HL-60 (cell line): ENCODE measurements at regions not wholly inside any gene's neighbourhood (a gene's known extent, or its start where the extent isn't known, plus 50 kb on each side); places are given as distances from the start of the nearest gene placed in this dataset.
"Not testable (repeated sequence)": the region's sequence is repeated elsewhere in the genome, so short reads cannot be mapped to it uniquely, and the experiment has no call there.

Experiments used
- DNase-seq, 2 experiments: peaks; one replicate each; pipeline ENCODE4 v3.0.0-alpha.2; 2010 to 2020; ENCODE audit warnings: low read depth in 1 of 2, low spot score in 1 of 2
- H3K27ac ChIP-seq: fragments of 250-450 bp; sonication (Bioruptor Pico); replicated peaks from 2 replicates; pipeline ENCODE4 v1.5.1; 2020; ENCODE audit warnings: mild to moderate bottlenecking, moderate library complexity
- H3K27me3 ChIP-seq: fragments of 250-450 bp; sonication (Bioruptor Pico); 2 replicates; pipeline ENCODE4 v1.5.1; 2021; ENCODE audit warnings: mild to moderate bottlenecking, moderate library complexity; ENCODE audit not compliant: insufficient read depth, poor library complexity, severe bottlenecking
- H3K4me3 ChIP-seq: replicated peaks from 2 replicates; pipeline ENCODE4 v1.5.1; 2011; ENCODE audit warnings: mild to moderate bottlenecking, control low read depth, low read length; ENCODE audit not compliant: insufficient read depth
- GABPA ChIP-seq: IDR thresholded peaks from 2 replicates; pipeline ENCODE4 v1.6.1; 2012; ENCODE audit warnings: low read depth
- POLR2AphosphoS5 ChIP-seq: IDR thresholded peaks from 2 replicates; pipeline ENCODE4 v1.6.1; 2012; ENCODE audit warnings: low read depth
- REST ChIP-seq: IDR thresholded peaks from 2 replicates; pipeline ENCODE4 v1.6.1; 2012; ENCODE audit warnings: low read depth; ENCODE audit not compliant: insufficient replicate concordance
- SPI1 ChIP-seq: IDR thresholded peaks from 2 replicates; pipeline ENCODE4 v1.6.1; 2012; ENCODE audit warnings: low read depth, mild to moderate bottlenecking, borderline replicate concordance
- TF ChIP-seq, protein P1 (sequence below): IDR thresholded peaks from one replicate; pipeline ENCODE4 v1.5.1; 2011; ENCODE audit warnings: low read length, control low read depth, inconsistent platforms; ENCODE audit not compliant: insufficient read depth

GRCh38 chr3:197398286-197398878 is 100.0 kb upstream of the DLG1 start:
- DNase-seq: no peak
- H3K27ac ChIP-seq: no peak overlapping the region
- no peaks in the 10 kb centered on the region for H3K27me3 ChIP-seq
- H3K4me3 ChIP-seq: no peak overlapping the region
- TF ChIP-seq SPI1 (no peak), GABPA (no peak), POLR2AphosphoS5 (no peak), REST (no peak)
- TF ChIP-seq, protein P1, sequence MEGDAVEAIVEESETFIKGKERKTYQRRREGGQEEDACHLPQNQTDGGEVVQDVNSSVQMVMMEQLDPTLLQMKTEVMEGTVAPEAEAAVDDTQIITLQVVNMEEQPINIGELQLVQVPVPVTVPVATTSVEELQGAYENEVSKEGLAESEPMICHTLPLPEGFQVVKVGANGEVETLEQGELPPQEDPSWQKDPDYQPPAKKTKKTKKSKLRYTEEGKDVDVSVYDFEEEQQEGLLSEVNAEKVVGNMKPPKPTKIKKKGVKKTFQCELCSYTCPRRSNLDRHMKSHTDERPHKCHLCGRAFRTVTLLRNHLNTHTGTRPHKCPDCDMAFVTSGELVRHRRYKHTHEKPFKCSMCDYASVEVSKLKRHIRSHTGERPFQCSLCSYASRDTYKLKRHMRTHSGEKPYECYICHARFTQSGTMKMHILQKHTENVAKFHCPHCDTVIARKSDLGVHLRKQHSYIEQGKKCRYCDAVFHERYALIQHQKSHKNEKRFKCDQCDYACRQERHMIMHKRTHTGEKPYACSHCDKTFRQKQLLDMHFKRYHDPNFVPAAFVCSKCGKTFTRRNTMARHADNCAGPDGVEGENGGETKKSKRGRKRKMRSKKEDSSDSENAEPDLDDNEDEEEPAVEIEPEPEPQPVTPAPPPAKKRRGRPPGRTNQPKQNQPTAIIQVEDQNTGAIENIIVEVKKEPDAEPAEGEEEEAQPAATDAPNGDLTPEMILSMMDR: no peak

DNA sequence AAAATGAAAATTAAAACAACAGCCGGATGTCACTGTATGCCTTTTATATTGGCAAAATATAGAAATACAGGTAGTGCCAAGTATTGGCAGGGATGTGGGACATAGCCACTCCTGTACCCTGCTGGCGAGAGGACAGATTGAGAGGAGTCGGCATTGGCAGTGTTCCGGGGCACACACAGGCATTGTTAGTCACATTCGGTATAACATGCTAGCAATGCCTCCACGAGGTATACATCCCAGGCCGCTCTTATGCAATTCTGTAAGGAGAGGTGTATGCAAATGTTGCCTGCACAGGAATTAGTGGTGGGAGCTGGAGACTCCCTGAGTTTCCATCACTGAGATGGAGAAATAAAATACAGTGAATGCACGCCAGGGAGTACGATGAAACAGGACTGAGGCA is 99.4 kb upstream of the DLG1 start:
- DNase-seq: no peak
- TF ChIP-seq SPI1 (no peak), REST (no peak)
- TF ChIP-seq, protein P1: no peak
- no peak overlapping the region for H3K4me3 ChIP-seq
- H3K27me3 ChIP-seq: no peaks in the 10 kb centered on the region
- H3K27ac ChIP-seq: no peak overlapping the region

GRCh38 chr3:197394464-197395321 is 96.3 kb upstream of the DLG1 start:
- TF ChIP-seq POLR2AphosphoS5 (no peak), REST (no peak), GABPA (no peak), SPI1 (no peak)
- TF ChIP-seq, protein P1: no peak
- no peak overlapping the region for H3K4me3 ChIP-seq
- H3K27me3 ChIP-seq: no peaks in the 10 kb centered on the region
- DNase-seq: no peak
- no peak overlapping the region for H3K27ac ChIP-seq

DNA sequence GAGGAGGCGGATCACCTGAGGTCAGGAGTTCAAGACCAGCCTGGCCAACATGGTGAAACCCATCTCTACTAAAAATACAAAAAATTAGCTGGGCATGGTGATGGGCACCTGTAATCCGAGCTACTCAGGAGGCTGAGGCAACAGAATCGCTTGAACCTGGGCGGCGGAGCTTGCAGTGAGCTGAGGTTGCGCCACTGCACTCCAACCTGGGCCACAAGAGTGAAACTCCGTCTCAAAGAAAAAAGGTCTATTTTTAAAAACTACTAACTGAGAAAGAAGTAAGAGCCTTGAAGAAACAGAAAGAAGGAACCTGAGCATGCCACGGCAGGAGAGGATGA is 95.7 kb upstream of the DLG1 start:
- not testable (repeated sequence) for DNase-seq, H3K27me3 ChIP-seq, H3K4me3 ChIP-seq, H3K27ac ChIP-seq
